ENCODE measurements at regions not wholly inside any gene's neighbourhood (a gene's known extent, or its start where the extent isn't known, plus 50 kb on each side); places are given as distances from the start of the nearest gene placed in this dataset.

DNA sequence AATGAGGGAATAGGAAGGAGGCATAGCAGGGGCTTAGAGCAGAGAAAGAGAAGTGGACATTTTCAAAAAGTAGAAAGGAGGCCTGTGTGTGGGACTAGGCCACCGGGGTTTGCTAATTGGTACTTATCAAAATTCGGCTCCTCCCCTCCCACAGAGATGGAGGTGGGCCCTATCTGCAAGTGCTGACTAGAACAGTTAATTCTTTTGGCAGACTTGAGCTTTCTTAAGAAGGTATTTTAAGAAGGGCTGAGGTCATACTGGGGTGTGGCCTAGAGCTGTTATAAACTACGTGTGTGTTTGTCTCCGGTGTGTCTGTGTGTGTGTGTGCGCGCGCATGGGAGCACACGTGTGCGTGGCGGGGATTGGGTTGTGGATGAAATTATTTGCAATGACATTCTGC lies 1086.5 kb downstream of the EFNA5 start:
- CTCF ChIA-PET (ENCODE audit: unreplicated experiment): no interaction called here
- Histone ChIP-seq H3K79me2 (ENCODE audit: insufficient read depth, low read depth, low read length) (no peaks in the 10 kb centered on the region), H3K4me1 (ENCODE audit: insufficient read depth, low read length, poor library complexity, severe bottlenecking) (no peaks in the 10 kb centered on the region), H3K4me2 (ENCODE audit: low read length) (no peak overlapping the region), H3K9me3 (ENCODE audit: low read length) (no peaks in the 10 kb centered on the region), H3K27ac (ENCODE audit: low read depth, low read length, poor library complexity, severe bottlenecking) (no peak overlapping the region), H3K4me3 (ENCODE audit: low read depth, low read length, poor library complexity, severe bottlenecking) (no peak overlapping the region), H4K20me1 (ENCODE audit: insufficient read depth, low read length) (no peaks in the 10 kb centered on the region), H3K36me3 (ENCODE audit: insufficient read depth, low read length) (no peaks in the 10 kb centered on the region), H3K9me2 (ENCODE audit: insufficient read depth, low read length) (no peaks in the 10 kb centered on the region), H2AFZ (ENCODE audit: low read length) (no peak overlapping the region)
- POLR2A ChIA-PET: no interaction called here
- TF ChIP-seq EZH2phosphoT487 (IDR thresholded peaks at IDR 0.05; ENCODE audit: borderline replicate concordance, low read depth, low read length): no peak
- TF ChIP-seq, protein P1, sequence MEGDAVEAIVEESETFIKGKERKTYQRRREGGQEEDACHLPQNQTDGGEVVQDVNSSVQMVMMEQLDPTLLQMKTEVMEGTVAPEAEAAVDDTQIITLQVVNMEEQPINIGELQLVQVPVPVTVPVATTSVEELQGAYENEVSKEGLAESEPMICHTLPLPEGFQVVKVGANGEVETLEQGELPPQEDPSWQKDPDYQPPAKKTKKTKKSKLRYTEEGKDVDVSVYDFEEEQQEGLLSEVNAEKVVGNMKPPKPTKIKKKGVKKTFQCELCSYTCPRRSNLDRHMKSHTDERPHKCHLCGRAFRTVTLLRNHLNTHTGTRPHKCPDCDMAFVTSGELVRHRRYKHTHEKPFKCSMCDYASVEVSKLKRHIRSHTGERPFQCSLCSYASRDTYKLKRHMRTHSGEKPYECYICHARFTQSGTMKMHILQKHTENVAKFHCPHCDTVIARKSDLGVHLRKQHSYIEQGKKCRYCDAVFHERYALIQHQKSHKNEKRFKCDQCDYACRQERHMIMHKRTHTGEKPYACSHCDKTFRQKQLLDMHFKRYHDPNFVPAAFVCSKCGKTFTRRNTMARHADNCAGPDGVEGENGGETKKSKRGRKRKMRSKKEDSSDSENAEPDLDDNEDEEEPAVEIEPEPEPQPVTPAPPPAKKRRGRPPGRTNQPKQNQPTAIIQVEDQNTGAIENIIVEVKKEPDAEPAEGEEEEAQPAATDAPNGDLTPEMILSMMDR (conservative IDR thresholded peaks at IDR 0.05; ENCODE audit: low read length): no peak
- no TSS peak for BruUV-seq (replicated peaks)
- intact Hi-C loops (cut with micrococcal nuclease; ENCODE audit: unreplicated experiment): no loop called here
- DNase-seq (ENCODE audit: low spot score): no peak

DNA sequence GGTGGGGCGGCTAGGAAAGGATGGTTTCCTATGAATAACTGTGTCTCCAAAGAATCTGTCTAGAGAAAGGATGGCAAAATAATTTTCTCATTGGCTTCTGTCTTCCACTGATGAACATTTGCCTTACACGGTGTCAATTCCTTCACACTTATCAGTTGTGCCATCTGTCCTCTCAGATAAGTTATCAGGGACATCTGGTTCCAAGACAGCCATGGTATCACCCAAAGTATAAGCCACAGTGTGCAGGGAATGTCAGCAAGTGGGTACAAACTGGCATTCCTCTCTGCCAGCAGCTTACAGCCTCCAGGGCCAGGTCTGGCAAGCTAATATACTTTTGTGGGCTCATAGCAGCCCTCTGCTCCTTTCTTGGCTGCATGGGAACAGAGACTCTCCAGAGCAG lies 1092.0 kb downstream of the EFNA5 start:
- Histone ChIP-seq H3K9me2 (ENCODE audit: insufficient read depth, low read length) (no peaks in the 10 kb centered on the region), H3K27ac (ENCODE audit: low read depth, low read length, poor library complexity, severe bottlenecking) (no peak overlapping the region), H3K36me3 (ENCODE audit: insufficient read depth, low read length) (no peaks in the 10 kb centered on the region), H4K20me1 (ENCODE audit: insufficient read depth, low read length) (no peaks in the 10 kb centered on the region), H3K4me2 (ENCODE audit: low read length) (no peak overlapping the region), H2AFZ (ENCODE audit: low read length) (no peak overlapping the region), H3K9me3 (ENCODE audit: low read length) (no peaks in the 10 kb centered on the region), H3K4me3 (ENCODE audit: low read depth, low read length, poor library complexity, severe bottlenecking) (no peak overlapping the region), H3K4me1 (ENCODE audit: insufficient read depth, low read length, poor library complexity, severe bottlenecking) (no peaks in the 10 kb centered on the region), H3K79me2 (ENCODE audit: insufficient read depth, low read depth, low read length) (no peaks in the 10 kb centered on the region)
- ChIA-PET POLR2A (interaction anchor here (0.6 kb wide), 1 partner anchor 162 kb away, joined by 3 read pairs; no protein-coding TSS in a partner anchor), CTCF (ENCODE audit: unreplicated experiment) (no interaction called here)
- intact Hi-C loops (cut with micrococcal nuclease; ENCODE audit: unreplicated experiment): no loop called here
- no TSS peak for BruUV-seq (replicated peaks)
- TF ChIP-seq EZH2phosphoT487 (IDR thresholded peaks at IDR 0.05; ENCODE audit: borderline replicate concordance, low read depth, low read length): no peak
- TF ChIP-seq, protein P1 (conservative IDR thresholded peaks at IDR 0.05; ENCODE audit: low read length): no peak
- no peak for DNase-seq (ENCODE audit: low spot score)

DNA sequence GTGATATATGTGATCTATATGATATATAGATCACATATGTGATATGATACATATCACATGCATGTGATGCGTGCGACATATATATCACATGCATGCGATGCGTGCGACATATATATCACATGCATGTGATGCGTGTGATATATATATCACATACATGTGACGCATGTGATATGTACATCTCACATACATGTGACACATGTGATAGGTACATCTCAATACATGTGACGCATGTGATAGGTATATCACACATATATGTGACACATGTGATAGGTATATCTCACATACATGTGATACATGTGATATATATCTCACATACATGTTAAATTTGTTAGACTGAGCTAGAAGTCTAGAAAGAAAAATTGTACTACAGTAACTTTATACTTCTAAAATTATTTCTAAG lies 1095.9 kb downstream of the EFNA5 start:
- BruUV-seq (replicated peaks): no TSS peak
- no peak overlapping the region for H3K4me2 ChIP-seq (ENCODE audit: low read length)
- H3K27ac ChIP-seq (ENCODE audit: low read depth, low read length, poor library complexity, severe bottlenecking): no peak overlapping the region
- ChIA-PET CTCF (ENCODE audit: unreplicated experiment) (no interaction called here), POLR2A (no interaction called here)
- H3K36me3 ChIP-seq (ENCODE audit: insufficient read depth, low read length): no peaks in the 10 kb centered on the region
- no peak for DNase-seq (ENCODE audit: low spot score)
- H3K4me3 ChIP-seq (ENCODE audit: low read depth, low read length, poor library complexity, severe bottlenecking): no peak overlapping the region
- no peaks in the 10 kb centered on the region for H3K9me3 ChIP-seq (ENCODE audit: low read length)
- H4K20me1 ChIP-seq (ENCODE audit: insufficient read depth, low read length): no peaks in the 10 kb centered on the region
- no peaks in the 10 kb centered on the region for H3K9me2 ChIP-seq (ENCODE audit: insufficient read depth, low read length)
- H3K4me1 ChIP-seq (ENCODE audit: insufficient read depth, low read length, poor library complexity, severe bottlenecking): no peaks in the 10 kb centered on the region
- no peak overlapping the region for H2AFZ ChIP-seq (ENCODE audit: low read length)
- TF ChIP-seq EZH2phosphoT487 (IDR thresholded peaks at IDR 0.05; ENCODE audit: borderline replicate concordance, low read depth, low read length): no peak
- TF ChIP-seq, protein P1 (conservative IDR thresholded peaks at IDR 0.05; ENCODE audit: low read length): no peak
- intact Hi-C loops (cut with micrococcal nuclease; ENCODE audit: unreplicated experiment): no loop called here
- H3K79me2 ChIP-seq (ENCODE audit: insufficient read depth, low read depth, low read length): no peaks in the 10 kb centered on the region
